Motor neuron (in vitro differentiated cells): ENCODE measurements at regions not wholly inside any gene's neighbourhood (a gene's known extent, or its start where the extent isn't known, plus 50 kb on each side); places are given as distances from the start of the nearest gene placed in this dataset.
A peak's percentile ranks its signal among the peaks of the same experiment; 100 is the strongest.
"Not testable (repeated sequence)": the region's sequence is repeated elsewhere in the genome, so short reads cannot be mapped to it uniquely, and the experiment has no call there.

Experiments
- ATAC-seq, 8 experiments: fragments of 200-7000 bp; cut with Tn5 transposase; replicated peaks in 6 of 8; 2 replicates each; pipeline ENCODE4 v1.8.0; 2021; ENCODE audit warnings: mild to moderate bottlenecking in 8 of 8, moderate library complexity in 8 of 8
- H3K27ac ChIP-seq, 2 donors: fragments of 250-450 bp; sonication (Bioruptor Pico); 2 replicates each; pipeline ENCODE4 v1.9.0; 2021; ENCODE audit warnings: antibody characterized with exemption in 2 of 2, mild to moderate bottlenecking in 2 of 2, moderate library complexity in 1 of 2
- H3K4me1 ChIP-seq, 2 donors: fragments of 250-450 bp; sonication (Bioruptor Pico); replicated peaks in 1 of 2; 2 replicates each; pipeline ENCODE4 v1.6.1; 2021; ENCODE audit warnings: antibody characterized with exemption in 2 of 2, mild to moderate bottlenecking in 2 of 2, moderate library complexity in 1 of 2
- H3K4me3 ChIP-seq, 5 donors: fragments of 250-450 bp; sonication (Bioruptor Pico); 2 replicates each; pipeline ENCODE4 v1.9.0; 2021; ENCODE audit warnings: antibody characterized with exemption in 5 of 5, mild to moderate bottlenecking in 5 of 5, moderate library complexity in 4 of 5
- WGBS, 10 experiments: fragments of 450-650 bp; shearing (Covaris generic); methylation state at CpG; one replicate each; pipeline ENCODE4 v1.0.0; 2022; 5-methylcytosine and 5-hydroxymethylcytosine counted together
- in situ Hi-C, 9 experiments: fragments of 400-800 bp; cut with MboI; loops; one replicate each; pipeline ENCODE4 v1.15.0; 2021; ENCODE audit warnings: low sequenced_read_pairs in 9 of 9, low pct_unique_long_range_greater_than_20kb in 2 of 9; ENCODE audit not compliant: unreplicated experiment in 9 of 9

GRCh38 chr4:152068866-152069265, 308.1 kb upstream of the GATB start:
- Histone ChIP-seq H3K4me1 (peaks cover 24 to 29% of the 10 kb centered on the region in 2 donors), H3K27ac (no peak overlapping the region), H3K4me3 (no peak overlapping the region)
- no peak for ATAC-seq
- 51 to 92% (median 82%) methylated on average over 1 to 3 of the region's 3 CpGs; no CpG with 5 or more reads in 2 of the 10 experiments for WGBS, 10 experiments
- in situ Hi-C loops, result no loop called here

- H3K4me3 ChIP-seq, result no peak overlapping the region
- ATAC-seq, result no peak
- WGBS, 10 experiments, result 71 to 100% (median 100%) methylated on average over 1 to 2 of the region's 2 CpGs; no CpG with 5 or more reads in 5 of the 10 experiments
- H3K27ac ChIP-seq, result no peak overlapping the region
- in situ Hi-C loops, result no loop called here
- peaks cover 12 to 16% of the 10 kb centered on the region in 2 donors for H3K4me1 ChIP-seq
Observed at GRCh38 chr4:152065545-152065944, 304.7 kb upstream of the GATB start.

GRCh38 chr4:152064753-152065152, 303.9 kb upstream of the GATB start:
- Histone ChIP-seq H3K27ac (no peak overlapping the region), H3K4me1 (peaks cover 12 to 16% of the 10 kb centered on the region in 2 donors), H3K4me3 (no peak overlapping the region)
- ATAC-seq, result no peak
- in situ Hi-C loops, result no loop called here
- WGBS, 10 experiments, result 57 to 100% (median 89%) methylated on average over 1 of the region's 1 CpG; no CpG with 5 or more reads in 5 of the 10 experiments

GRCh38 chr4:152064282-152064681, 303.5 kb upstream of the GATB start:
- Histone ChIP-seq H3K4me3 (no peak overlapping the region), H3K4me1 (peaks cover 12 to 16% of the 10 kb centered on the region in 2 donors), H3K27ac (no peak overlapping the region)
- WGBS, 10 experiments, result 39 to 100% (median 100%) methylated on average over 1 to 2 of the region's 2 CpGs; no CpG with 5 or more reads in 1 of the 10 experiments
- in situ Hi-C loops, result no loop called here
- peak in 1 of 8 experiments; percentile 13 for ATAC-seq

- in situ Hi-C loops, result no loop called here
- Histone ChIP-seq H3K4me1 (peaks cover 12 to 16% of the 10 kb centered on the region in 2 donors), H3K27ac (no peak overlapping the region), H3K4me3 (no peak overlapping the region)
- peak; percentile 77 to 100 (median 98) for ATAC-seq
- WGBS, 10 experiments, result 0 to 100% (median 50%) methylated on average over 1 to 11 of the region's 13 CpGs; no CpG with 5 or more reads in 1 of the 10 experiments
Observed at GRCh38 chr4:152063621-152064240, 302.9 kb upstream of the GATB start.

- WGBS, 10 experiments, result 17 to 100% (median 42%) methylated on average over 1 to 2 of the region's 2 CpGs; no CpG with 5 or more reads in 6 of the 10 experiments
- peaks cover 12 to 16% of the 10 kb centered on the region in 2 donors for H3K4me1 ChIP-seq
Observed at GRCh38 chr4:152062936-152063620, 302.3 kb upstream of the GATB start.

GRCh38 chr4:152054731-152055130, 293.9 kb upstream of the GATB start:
- no peaks in the 10 kb centered on the region for H3K4me1 ChIP-seq
- WGBS, 10 experiments, result 0 to 63% (median 41%) methylated on average over 1 to 3 of the region's 3 CpGs
- no peak for ATAC-seq
- H3K4me3 ChIP-seq, result no peak overlapping the region
- in situ Hi-C loops, result no loop called here
- no peak overlapping the region for H3K27ac ChIP-seq

More at GRCh38 chr4:152062936-152063620, 302.3 kb upstream of the GATB start:
- H3K27ac ChIP-seq, result no peak overlapping the region
- H3K4me3 ChIP-seq, result no peak overlapping the region
- in situ Hi-C loops, result no loop called here
- no peak for ATAC-seq

GRCh38 chr4:152052451-152053057, 291.7 kb upstream of the GATB start:
- WGBS, 10 experiments, result 39 to 100% (median 85%) methylated on average over 2 to 4 of the region's 4 CpGs; no CpG with 5 or more reads in 1 of the 10 experiments
- in situ Hi-C loops, result no loop called here
- Histone ChIP-seq H3K27ac (no peak overlapping the region), H3K4me3 (no peak overlapping the region), H3K4me1 (no peaks in the 10 kb centered on the region)
- ATAC-seq, result no peak

- ATAC-seq, H3K27ac ChIP-seq, H3K4me3 ChIP-seq, H3K4me1 ChIP-seq, in situ Hi-C loops: not testable (repeated sequence)
- 80 to 100% (median 95%) methylated on average over 1 to 15 of the region's 15 CpGs; no CpG with 5 or more reads in 2 of the 10 experiments for WGBS, 10 experiments
Observed at GRCh38 chr4:152051332-152051731, 290.5 kb upstream of the GATB start.

GRCh38 chr4:152050106-152050505, 289.3 kb upstream of the GATB start:
- WGBS, 10 experiments, result 14 to 93% (median 73%) methylated on average over 1 to 3 of the region's 3 CpGs; no CpG with 5 or more reads in 6 of the 10 experiments
- no peak for ATAC-seq
- no peaks in the 10 kb centered on the region for H3K4me1 ChIP-seq
- no peak overlapping the region for H3K4me3 ChIP-seq
- in situ Hi-C loops, result no loop called here
- H3K27ac ChIP-seq, result no peak overlapping the region

GRCh38 chr4:152047451-152047850, 286.6 kb upstream of the GATB start:
- Histone ChIP-seq H3K4me1 (peaks cover 0 to 2% of the 10 kb centered on the region in 2 donors), H3K4me3 (no peak overlapping the region), H3K27ac (no peak overlapping the region)
- in situ Hi-C loops, result no loop called here
- 67 to 100% (median 90%) methylated on average over 1 of the region's 2 CpGs; no CpG with 5 or more reads in 6 of the 10 experiments for WGBS, 10 experiments
- ATAC-seq, result no peak

GRCh38 chr4:152045807-152046571, 285.2 kb upstream of the GATB start:
- no peak overlapping the region for H3K4me3 ChIP-seq
- H3K27ac ChIP-seq, result no peak overlapping the region
- H3K4me1 ChIP-seq, result peaks cover 0 to 2% of the 10 kb centered on the region in 2 donors
- peak in 5 of 8 experiments; percentile 32 to 81 (median 42) for ATAC-seq
- in situ Hi-C loops, result no loop called here
- WGBS, 10 experiments, result 0 to 52% (median 30%) methylated on average over 1 to 11 of the region's 35 CpGs; no CpG with 5 or more reads in 3 of the 10 experiments
